Gastroesophageal sphincter (tissue), 4 donors: ENCODE measurements at regions not wholly inside any gene's neighbourhood (a gene's known extent, or its start where the extent isn't known, plus 50 kb on each side); places are given as distances from the start of the nearest gene placed in this dataset.

Source experiments
- ATAC-seq: fragments of 150-250 bp; one replicate; pipeline ENCODE4 v1.9.1; 2016; ENCODE audit warnings: mild to moderate bottlenecking, moderate library complexity
- H3K27ac ChIP-seq, 4 donors: fragments of 200-600 bp; sonication (generic) in 3 of 4; 1 replicate in 3 of 4; 2 replicates in 1 of 4; pipeline ENCODE4 v1.5.1; 2016 to 2019
- H3K27me3 ChIP-seq: fragments of 200-600 bp; sonication (generic); one replicate; pipeline ENCODE4 v1.5.1; 2019
- H3K36me3 ChIP-seq, 2 donors: fragments of 200-600 bp; sonication (generic); one replicate each; pipeline ENCODE4 v1.5.1; 2019; ENCODE audit warnings: control low read depth in 1 of 2
- H3K4me1 ChIP-seq, 3 donors: fragments of 200-600 bp; sonication (generic); 1 replicate in 2 of 3; 2 replicates in 1 of 3; pipeline ENCODE4 v1.5.1; 2016 to 2019; ENCODE audit warnings: control low read depth in 2 of 3
- H3K4me3 ChIP-seq, 2 donors: fragments of 200-600 bp; sonication (generic); one replicate each; pipeline ENCODE4 v1.5.1; 2019; ENCODE audit warnings: mild to moderate bottlenecking in 1 of 2, moderate library complexity in 1 of 2
- H3K9me3 ChIP-seq, 3 donors: fragments of 200-600 bp; sonication (generic); one replicate each; pipeline ENCODE4 v1.5.1; 2017 to 2019; ENCODE audit warnings: control low read depth in 2 of 3
- EP300 ChIP-seq: sonication (generic); formaldehyde crosslinking; IDR thresholded peaks from one replicate; pipeline ENCODE4 v1.6.1; 2017; ENCODE audit warnings: antibody characterized with exemption, mild to moderate bottlenecking
- POLR2A ChIP-seq, 2 donors: fragments of 450-650 bp; IDR thresholded peaks; one replicate each; pipeline ENCODE4 v1.6.1; 2017; ENCODE audit warnings: antibody characterized with exemption in 2 of 2, mild to moderate bottlenecking in 2 of 2, moderate library complexity in 1 of 2
- POLR2AphosphoS5 ChIP-seq: sonication (generic); formaldehyde crosslinking; IDR thresholded peaks from one replicate; pipeline ENCODE4 v1.6.1; 2017; ENCODE audit warnings: antibody characterized with exemption
- WGBS, 2 donors: methylation state at CpG; one replicate each; pipeline ENCODE4 v1.1.5; 2018; ENCODE audit warnings: low coverage in 1 of 2; 5-methylcytosine and 5-hydroxymethylcytosine counted together
- TF ChIP-seq, protein P1 (sequence below), 4 experiments: fragments of 200-600 bp in 2 of 4; fragments of 450-650 bp in 2 of 4; sonication (generic) in 1 of 4; IDR thresholded peaks; one replicate each; pipeline ENCODE4 v1.5.1; 2017 to 2019; ENCODE audit warnings: antibody characterized with exemption in 4 of 4, mild to moderate bottlenecking in 2 of 4, moderate library complexity in 2 of 4

DNA sequence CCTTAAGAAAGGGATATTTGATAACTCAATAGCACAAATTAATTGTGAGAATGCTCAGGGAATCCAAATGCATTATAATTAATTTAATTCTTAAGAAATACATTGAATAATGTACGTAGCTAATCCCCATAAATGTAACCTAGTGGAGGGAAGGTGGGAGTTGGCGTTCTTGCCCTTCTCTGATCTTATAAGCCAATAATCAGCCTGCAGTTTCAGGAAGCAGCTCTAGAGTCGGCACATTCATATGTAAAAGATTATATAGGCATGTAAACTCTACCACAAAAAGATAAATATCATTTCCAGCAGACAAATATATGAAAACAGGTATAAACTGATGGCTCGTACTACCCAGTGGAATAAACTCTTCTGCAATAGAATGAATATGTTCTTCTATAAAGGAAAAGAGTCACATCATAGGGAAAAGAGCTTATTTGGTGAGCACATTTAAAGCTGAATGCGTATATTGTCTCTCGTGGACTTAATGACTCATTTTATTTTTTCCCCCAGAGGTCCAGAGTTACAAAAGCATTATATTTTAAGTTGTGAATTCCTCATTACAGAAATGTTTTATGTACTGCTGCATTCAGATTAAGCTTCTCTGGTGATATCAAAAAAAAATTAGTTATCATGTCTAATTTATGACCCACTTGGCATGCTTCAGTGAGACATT lies 112.2 kb downstream of the TFAP2A start:
- WGBS, 2 donors = 71 to 79% methylated on average over 6 of the region's 6 CpGs
- Histone ChIP-seq H3K27me3 (no peaks in the 10 kb centered on the region), H3K27ac (no peak overlapping the region), H3K9me3 (no peaks in the 10 kb centered on the region), H3K4me3 (no peak overlapping the region), H3K4me1 (no peaks in the 10 kb centered on the region), H3K36me3 (no peaks in the 10 kb centered on the region)
- ATAC-seq = no peak
- TF ChIP-seq POLR2A (IDR thresholded peaks at IDR 0.05) = no peak
- TF ChIP-seq POLR2AphosphoS5 = no peak
- TF ChIP-seq, protein P1, sequence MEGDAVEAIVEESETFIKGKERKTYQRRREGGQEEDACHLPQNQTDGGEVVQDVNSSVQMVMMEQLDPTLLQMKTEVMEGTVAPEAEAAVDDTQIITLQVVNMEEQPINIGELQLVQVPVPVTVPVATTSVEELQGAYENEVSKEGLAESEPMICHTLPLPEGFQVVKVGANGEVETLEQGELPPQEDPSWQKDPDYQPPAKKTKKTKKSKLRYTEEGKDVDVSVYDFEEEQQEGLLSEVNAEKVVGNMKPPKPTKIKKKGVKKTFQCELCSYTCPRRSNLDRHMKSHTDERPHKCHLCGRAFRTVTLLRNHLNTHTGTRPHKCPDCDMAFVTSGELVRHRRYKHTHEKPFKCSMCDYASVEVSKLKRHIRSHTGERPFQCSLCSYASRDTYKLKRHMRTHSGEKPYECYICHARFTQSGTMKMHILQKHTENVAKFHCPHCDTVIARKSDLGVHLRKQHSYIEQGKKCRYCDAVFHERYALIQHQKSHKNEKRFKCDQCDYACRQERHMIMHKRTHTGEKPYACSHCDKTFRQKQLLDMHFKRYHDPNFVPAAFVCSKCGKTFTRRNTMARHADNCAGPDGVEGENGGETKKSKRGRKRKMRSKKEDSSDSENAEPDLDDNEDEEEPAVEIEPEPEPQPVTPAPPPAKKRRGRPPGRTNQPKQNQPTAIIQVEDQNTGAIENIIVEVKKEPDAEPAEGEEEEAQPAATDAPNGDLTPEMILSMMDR (IDR thresholded peaks at IDR 0.05) = no peak
- TF ChIP-seq EP300 = no peak

DNA sequence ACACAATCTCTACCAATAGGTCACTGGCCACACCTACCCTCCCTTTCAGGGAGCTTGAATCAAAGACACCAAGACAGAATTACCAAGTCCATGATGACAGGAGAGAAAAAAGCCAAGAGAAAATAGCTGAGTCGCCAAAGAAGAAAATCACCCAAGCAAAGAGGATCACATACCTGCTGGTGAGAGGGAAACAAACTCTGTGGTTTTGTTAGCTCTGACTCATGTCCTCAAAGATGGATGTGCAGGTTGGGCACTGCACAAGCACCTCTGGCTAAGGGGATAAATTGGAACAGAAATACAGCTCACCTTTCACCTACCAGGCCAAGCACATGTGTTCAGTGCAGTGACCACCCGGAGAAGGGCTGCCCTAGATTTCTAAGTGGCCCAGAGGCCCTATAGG lies 114.8 kb downstream of the TFAP2A start:
- TF ChIP-seq, protein P1 (IDR thresholded peaks at IDR 0.05) = no peak
- TF ChIP-seq EP300 (no peak), POLR2AphosphoS5 (no peak), POLR2A (IDR thresholded peaks at IDR 0.05) (no peak)
- Histone ChIP-seq H3K36me3 (no peaks in the 10 kb centered on the region), H3K27ac (no peak overlapping the region), H3K4me3 (no peak overlapping the region), H3K9me3 (no peaks in the 10 kb centered on the region), H3K4me1 (no peaks in the 10 kb centered on the region), H3K27me3 (peaks cover 5% of the 10 kb centered on the region)
- WGBS, 2 donors = 42 to 87% methylated on average over 2 of the region's 2 CpGs
- no peak for ATAC-seq

DNA sequence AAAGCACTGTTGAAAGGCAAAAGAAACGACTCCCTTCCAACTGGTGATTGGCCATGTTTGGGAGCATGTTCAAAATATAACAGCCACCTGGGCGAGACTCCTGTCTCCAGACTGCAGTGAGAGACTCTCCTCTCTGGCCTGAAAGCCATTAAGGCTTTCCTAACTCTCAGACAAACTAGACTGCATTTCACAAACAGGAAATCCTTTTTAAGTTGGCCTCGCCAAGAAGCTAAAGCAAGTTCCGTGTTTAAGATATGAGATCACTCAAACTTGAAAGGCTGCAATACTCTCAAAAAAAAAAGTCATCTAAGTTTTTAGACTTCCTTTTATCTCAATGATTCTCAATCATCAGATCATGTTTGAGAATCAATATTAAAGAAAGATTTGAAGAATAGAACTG lies 117.0 kb downstream of the TFAP2A start:
- no peak for ATAC-seq
- Histone ChIP-seq H3K36me3 (no peaks in the 10 kb centered on the region), H3K9me3 (no peaks in the 10 kb centered on the region), H3K4me1 (no peaks in the 10 kb centered on the region), H3K27ac (no peak overlapping the region), H3K27me3 (peaks cover 5% of the 10 kb centered on the region), H3K4me3 (no peak overlapping the region)
- TF ChIP-seq, protein P1 (IDR thresholded peaks at IDR 0.05) = no peak
- no peak for TF ChIP-seq POLR2A (IDR thresholded peaks at IDR 0.05)
- TF ChIP-seq EP300 = no peak
- TF ChIP-seq POLR2AphosphoS5 = no peak
- WGBS, 2 donors = 49 to 51% methylated on average over 3 to 4 of the region's 4 CpGs

DNA sequence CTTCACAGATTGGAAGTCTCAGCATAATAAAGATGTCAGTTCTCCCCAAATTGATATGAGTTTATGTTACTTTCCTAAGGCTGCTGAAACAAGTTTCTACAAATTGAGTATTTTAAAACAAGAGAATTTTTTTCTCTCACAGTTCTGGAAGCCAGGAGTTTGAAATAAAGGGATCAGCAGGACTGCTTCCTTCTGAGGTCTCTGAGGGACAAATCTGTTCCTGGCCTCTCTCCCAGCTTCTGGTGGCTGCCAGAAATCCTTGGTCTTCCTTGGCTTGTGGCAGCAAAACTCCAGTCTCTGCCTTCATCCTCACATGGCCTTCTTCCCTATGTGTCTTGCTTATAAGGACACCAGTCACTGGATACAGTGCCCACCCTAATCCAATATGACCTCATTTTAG lies 136.1 kb downstream of the TFAP2A start:
- ATAC-seq = no peak
- TF ChIP-seq POLR2AphosphoS5 = no peak
- TF ChIP-seq POLR2A (IDR thresholded peaks at IDR 0.05) = no peak
- TF ChIP-seq, protein P1 (IDR thresholded peaks at IDR 0.05) = no peak
- no peak for TF ChIP-seq EP300
- Histone ChIP-seq H3K4me1 (peaks cover 0 to 3% (median 0%) of the 10 kb centered on the region in 3 donors), H3K9me3 (no peaks in the 10 kb centered on the region), H3K27ac (no peak overlapping the region), H3K36me3 (no peaks in the 10 kb centered on the region), H3K27me3 (no peaks in the 10 kb centered on the region), H3K4me3 (no peak overlapping the region)

DNA sequence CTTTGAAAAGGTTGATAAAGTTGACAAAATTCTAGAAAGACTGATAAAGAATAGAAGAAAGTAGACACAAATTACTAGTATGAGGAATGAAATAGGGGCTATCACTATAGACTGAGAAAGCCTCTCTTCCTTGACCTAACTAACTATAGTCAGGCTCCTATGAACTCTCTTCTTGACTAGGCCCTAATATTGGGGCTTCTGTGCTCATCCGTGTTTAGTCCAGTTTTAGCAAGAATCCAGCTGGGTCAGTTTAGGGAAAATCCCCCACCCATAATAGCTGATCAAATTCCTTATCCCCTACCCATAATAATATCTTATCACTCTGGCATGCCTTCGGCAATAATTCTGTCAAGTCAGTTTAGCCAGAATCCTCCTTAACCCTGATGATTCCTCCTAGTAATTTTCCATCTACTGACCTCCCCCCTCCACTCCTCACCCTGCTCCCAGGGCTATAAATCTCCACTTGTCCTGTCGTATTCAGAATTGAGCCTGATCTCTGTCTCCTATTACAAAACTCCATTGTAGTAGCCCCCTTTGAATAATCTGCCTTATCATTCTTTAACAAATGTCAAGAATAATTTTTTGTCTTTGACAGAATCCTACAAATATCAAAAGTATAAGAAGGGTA lies 138.1 kb downstream of the TFAP2A start:
- 48 to 54% methylated on average over 3 of the region's 3 CpGs for WGBS, 2 donors

More for the DNA sequence above, 138.1 kb downstream of the TFAP2A start:
- Histone ChIP-seq H3K36me3 (no peaks in the 10 kb centered on the region), H3K4me3 (no peak overlapping the region), H3K9me3 (no peaks in the 10 kb centered on the region), H3K27ac (no peak overlapping the region), H3K27me3 (no peaks in the 10 kb centered on the region), H3K4me1 (peaks cover 0 to 3% (median 0%) of the 10 kb centered on the region in 3 donors)
- ATAC-seq = no peak
- TF ChIP-seq EP300 (no peak), POLR2A (IDR thresholded peaks at IDR 0.05) (no peak), POLR2AphosphoS5 (no peak)
